HAP-1 (cell line): ENCODE measurements at regions not wholly inside any gene's neighbourhood (a gene's known extent, or its start where the extent isn't known, plus 50 kb on each side); places are given as distances from the start of the nearest gene placed in this dataset.

Source experiments
- DNase-seq, 2 experiments: peaks; one replicate each; pipeline ENCODE4 v3.0.0-alpha.2; 2016 to 2020; ENCODE audit warnings: low spot score in 2 of 2
- H3K27me3 ChIP-seq: fragments of 250-450 bp; sonication (Bioruptor Pico); 2 replicates; pipeline ENCODE4 v1.5.1; 2020; ENCODE audit warnings: low read depth, mild to moderate bottlenecking, moderate library complexity
- H3K36me3 ChIP-seq: fragments of 250-450 bp; sonication (Bioruptor Pico); replicated peaks from 2 replicates; pipeline ENCODE4 v1.5.1; 2020; ENCODE audit warnings: mild to moderate bottlenecking
- H3K4me1 ChIP-seq: fragments of 250-450 bp; sonication (Bioruptor Pico); 2 replicates; pipeline ENCODE4 v1.5.1; 2020; ENCODE audit warnings: mild to moderate bottlenecking
- H3K4me3 ChIP-seq: fragments of 250-450 bp; sonication (Bioruptor Pico); 2 replicates; pipeline ENCODE4 v1.5.1; 2020; ENCODE audit warnings: mild to moderate bottlenecking, moderate library complexity
- H3K9me3 ChIP-seq: fragments of 250-450 bp; sonication (Bioruptor Pico); 2 replicates; pipeline ENCODE4 v1.5.1; 2020; ENCODE audit warnings: mild to moderate bottlenecking, moderate library complexity
- in situ Hi-C: fragments of 300-500 bp; cut with MboI; formaldehyde crosslinking; loops from 3 replicates; pipeline ENCODE4 v1.14.3; 2020; ENCODE audit warnings: low sequenced_read_pairs, inconsistent platforms, mixed read lengths

DNA sequence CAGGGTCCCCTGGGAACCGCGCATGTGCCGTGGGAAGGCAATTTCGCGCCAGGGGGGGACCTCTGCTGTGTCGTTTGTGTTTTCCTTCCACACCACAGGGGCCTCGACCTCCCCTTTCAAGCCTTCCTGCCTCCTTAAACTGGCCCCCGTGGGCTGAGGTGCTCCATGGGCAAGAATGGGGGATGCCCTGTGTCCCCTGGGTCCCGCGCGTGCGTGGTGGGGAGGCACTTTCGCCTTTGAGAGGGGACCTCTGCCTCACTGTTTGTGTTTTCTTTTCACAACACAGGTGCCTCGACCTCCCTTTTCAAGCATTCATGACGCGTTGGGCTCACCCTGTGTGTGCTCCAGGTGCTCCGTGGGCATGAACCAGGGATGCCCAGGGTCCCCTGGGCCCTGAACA lies 348.8 kb downstream of the ALG10 start:
- H3K36me3 ChIP-seq: no peaks in the 10 kb centered on the region
- in situ Hi-C loops: no loop called here
- DNase-seq: no peak
- H3K4me1 ChIP-seq: no peaks in the 10 kb centered on the region
- no peak overlapping the region for H3K4me3 ChIP-seq
- H3K9me3 ChIP-seq: no peaks in the 10 kb centered on the region; the same call in 1 of the 2 replicates
- H3K27me3 ChIP-seq: no peaks in the 10 kb centered on the region

DNA sequence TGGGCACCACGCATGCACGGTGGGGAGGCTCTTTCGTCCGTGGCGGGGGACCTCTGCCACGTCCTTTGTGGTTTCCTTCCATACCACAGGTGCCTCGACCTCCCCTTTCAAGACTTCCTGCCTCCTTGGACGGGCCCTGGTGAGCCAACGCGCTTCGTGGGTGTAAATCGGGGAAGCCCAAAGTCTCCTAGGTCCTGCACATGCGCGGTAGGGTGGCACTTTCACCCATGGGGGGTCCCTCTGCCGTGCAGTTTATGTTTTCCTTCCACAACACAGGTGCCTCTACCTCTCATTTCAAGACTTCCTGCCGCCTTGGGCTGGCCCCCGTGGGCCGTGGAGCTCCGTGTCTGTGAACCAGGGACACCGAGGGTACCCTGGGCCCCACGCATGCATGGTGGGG lies 349.7 kb downstream of the ALG10 start:
- Histone ChIP-seq H3K9me3 (no peaks in the 10 kb centered on the region; the same call in 1 of the 2 replicates), H3K4me1 (no peaks in the 10 kb centered on the region), H3K36me3 (no peaks in the 10 kb centered on the region), H3K27me3 (no peaks in the 10 kb centered on the region), H3K4me3 (no peak overlapping the region)
- no peak for DNase-seq
- in situ Hi-C loops: no loop called here

DNA sequence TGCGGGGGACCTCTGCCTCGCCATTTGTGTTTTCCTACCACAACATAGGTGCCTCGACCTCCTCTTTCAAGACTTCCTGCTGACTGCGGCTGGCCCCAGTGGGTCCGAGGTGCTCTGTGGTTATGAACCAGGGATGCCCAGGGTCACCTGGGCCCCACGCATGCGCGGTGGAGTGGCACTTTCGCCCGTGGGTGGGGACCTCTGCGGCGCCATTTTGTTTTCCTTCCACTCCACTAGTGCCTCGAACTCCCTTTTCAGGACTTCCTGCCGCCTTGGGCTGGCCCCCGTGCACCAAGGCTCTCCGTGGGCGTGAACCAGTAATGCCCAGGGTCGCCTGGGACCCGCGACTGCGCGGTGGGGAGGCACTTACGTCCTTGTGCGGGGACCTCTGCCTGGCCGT lies 351.6 kb downstream of the ALG10 start:
- in situ Hi-C loops: no loop called here
- H3K27me3 ChIP-seq: no peaks in the 10 kb centered on the region

DNA sequence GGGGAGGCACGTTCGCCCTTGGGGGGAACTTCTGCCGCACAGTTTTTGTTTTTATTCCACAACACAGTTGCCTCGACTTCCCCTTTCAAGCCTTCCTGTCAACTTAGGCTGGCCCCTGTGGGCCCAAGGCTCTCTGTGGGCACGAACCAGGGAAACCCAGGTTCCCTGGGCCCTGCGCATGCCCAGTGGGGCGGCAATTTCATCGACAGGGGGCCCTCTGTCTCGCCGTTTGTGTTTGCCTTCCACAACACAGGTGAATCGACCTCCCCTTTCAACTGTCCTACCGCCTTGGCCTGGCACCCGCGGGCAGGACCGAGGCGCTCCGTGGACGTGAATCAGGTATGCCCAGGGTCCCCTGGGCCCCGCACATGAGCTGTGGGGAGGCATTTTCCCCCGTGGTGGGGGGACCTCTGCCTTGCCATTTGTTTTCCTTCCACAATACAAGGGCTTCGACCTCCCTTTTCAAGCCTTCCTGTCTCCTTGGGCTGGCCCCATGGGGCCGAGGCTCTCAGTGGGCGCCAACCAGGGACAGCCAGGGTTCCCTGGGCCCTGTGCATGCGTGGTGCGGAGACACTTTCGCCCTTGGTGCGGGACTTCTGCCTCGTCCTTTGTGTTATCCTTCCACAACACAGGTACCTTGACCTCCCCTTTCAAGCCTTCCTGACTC lies 354.0 kb downstream of the ALG10 start:
- H3K4me1 ChIP-seq: no peaks in the 10 kb centered on the region
- no peak for DNase-seq
- in situ Hi-C loops: no loop called here
- H3K9me3 ChIP-seq: no peaks in the 10 kb centered on the region; the same call in 1 of the 2 replicates
- no peaks in the 10 kb centered on the region for H3K36me3 ChIP-seq
- no peak overlapping the region for H3K4me3 ChIP-seq
- no peaks in the 10 kb centered on the region for H3K27me3 ChIP-seq

More for the DNA sequence above, 351.6 kb downstream of the ALG10 start:
- Histone ChIP-seq H3K4me1 (no peaks in the 10 kb centered on the region), H3K9me3 (no peaks in the 10 kb centered on the region; the same call in 1 of the 2 replicates), H3K36me3 (no peaks in the 10 kb centered on the region), H3K4me3 (no peak overlapping the region)
- DNase-seq: no peak

DNA sequence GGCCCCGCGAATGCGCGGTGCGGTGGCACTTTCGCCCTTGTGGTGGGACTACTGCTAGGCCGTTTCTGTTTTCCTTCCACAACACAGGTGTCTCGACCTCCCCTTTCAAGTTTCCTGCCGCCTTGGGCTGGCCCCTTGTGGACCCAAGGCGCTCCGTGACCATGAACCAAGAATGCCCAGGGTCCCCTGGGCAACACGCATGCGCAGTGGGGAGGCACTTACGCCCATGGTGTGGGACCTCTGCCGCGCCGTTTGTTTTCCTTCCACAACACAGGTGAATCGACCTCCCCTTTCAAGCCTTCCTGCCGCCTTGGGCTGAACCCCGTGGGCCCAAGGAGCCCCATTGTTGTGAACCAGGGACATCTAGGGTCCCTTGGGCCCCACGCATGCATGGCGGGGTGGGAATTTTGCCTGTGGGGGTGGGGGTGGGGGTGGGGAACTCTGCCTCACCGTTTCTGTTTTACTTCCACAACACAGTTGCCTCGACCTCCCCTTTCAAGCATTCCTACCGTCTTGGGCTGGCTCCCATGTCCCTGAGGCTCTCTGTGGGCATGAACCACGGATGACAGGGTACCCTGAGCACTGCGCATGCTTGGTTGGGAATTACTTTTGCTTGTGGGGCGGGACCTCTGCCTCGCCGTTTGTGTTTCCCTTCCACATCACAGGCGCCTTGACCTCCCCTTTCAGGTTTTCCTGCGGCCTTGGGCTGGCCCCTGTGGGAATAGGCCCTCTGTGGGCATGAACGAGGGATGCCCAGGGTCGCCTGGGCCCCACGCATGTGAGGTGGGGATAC lies 355.1 kb downstream of the ALG10 start:
- no peak for DNase-seq
- no peaks in the 10 kb centered on the region for H3K27me3 ChIP-seq
- no peaks in the 10 kb centered on the region for H3K4me1 ChIP-seq
- in situ Hi-C loops: no loop called here
- no peak overlapping the region for H3K4me3 ChIP-seq
- H3K9me3 ChIP-seq: no peaks in the 10 kb centered on the region; the same call in 1 of the 2 replicates
- H3K36me3 ChIP-seq: no peaks in the 10 kb centered on the region

DNA sequence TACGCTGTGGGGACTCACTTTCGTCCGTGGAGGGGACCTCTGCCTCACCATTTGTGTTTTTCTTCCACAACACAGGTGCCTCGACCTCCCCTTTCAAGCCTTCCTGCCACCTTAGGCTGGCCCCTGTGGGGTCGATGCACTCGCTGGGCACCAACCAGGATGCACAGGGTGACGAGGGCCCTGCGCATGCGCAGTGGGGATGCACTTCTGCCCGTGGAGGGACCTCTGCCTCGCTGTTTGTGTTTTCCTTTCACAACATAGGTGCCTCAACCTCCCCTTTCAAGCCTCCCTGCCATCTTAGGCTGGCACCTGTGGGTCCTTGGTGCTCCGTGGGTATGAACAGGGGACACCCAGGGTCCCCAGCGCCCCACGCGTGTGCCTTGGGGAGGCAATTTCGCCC lies 356.8 kb downstream of the ALG10 start:
- H3K27me3 ChIP-seq: no peaks in the 10 kb centered on the region
- no peaks in the 10 kb centered on the region for H3K36me3 ChIP-seq
- H3K4me3 ChIP-seq: no peak overlapping the region
- no peaks in the 10 kb centered on the region for H3K4me1 ChIP-seq
- in situ Hi-C loops: no loop called here
- H3K9me3 ChIP-seq: no peaks in the 10 kb centered on the region; the same call in 1 of the 2 replicates
- DNase-seq: no peak

DNA sequence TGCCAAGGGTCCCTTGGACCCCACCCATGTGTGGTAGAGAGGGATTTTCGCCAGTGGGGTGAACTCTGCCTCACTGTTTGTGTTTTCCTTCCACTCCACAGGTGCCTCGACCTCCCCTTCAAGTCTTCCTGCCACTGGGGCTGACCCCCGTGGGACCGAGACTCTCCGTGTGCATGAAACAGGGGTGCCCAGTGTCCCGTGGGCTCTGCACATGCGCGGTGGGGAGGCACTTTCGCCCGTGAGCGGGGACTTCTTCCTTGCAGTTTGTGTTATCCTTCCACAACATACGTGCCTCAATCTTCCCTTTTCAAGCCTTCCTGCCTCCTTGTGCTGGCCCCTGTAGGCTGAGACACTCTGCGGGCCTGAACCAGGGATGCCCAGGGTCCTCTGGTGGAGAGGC lies 362.4 kb downstream of the ALG10 start:
- no peaks in the 10 kb centered on the region for H3K36me3 ChIP-seq
- DNase-seq: no peak
- no peaks in the 10 kb centered on the region for H3K4me1 ChIP-seq
- no peaks in the 10 kb centered on the region for H3K27me3 ChIP-seq
- no peak overlapping the region for H3K4me3 ChIP-seq
- no peaks in the 10 kb centered on the region for H3K9me3 ChIP-seq
- in situ Hi-C loops: no loop called here

DNA sequence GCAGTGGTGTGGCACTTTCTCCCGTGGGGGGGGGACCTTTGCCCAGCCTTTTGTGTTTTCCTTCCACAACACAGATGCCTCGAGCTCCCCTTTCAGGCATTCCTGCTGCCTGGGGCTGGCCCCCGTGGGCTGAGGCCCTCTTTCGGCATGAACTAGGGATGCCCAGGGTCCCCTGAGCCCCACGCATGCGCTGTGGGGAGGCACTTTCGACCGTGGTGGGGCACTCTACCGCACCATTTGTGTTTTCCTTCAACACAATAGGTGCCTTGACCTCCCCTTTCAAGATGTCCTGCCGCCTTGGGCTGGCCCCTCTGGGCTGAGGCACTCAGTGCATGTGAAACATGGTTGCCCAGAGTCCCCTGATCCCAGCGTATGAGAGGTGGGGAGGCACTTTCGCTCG lies 363.7 kb downstream of the ALG10 start:
- no peaks in the 10 kb centered on the region for H3K27me3 ChIP-seq
- no peak overlapping the region for H3K4me3 ChIP-seq
- H3K4me1 ChIP-seq: no peaks in the 10 kb centered on the region
- H3K9me3 ChIP-seq: no peaks in the 10 kb centered on the region
- H3K36me3 ChIP-seq: no peaks in the 10 kb centered on the region
- no peak for DNase-seq
- in situ Hi-C loops: no loop called here

DNA sequence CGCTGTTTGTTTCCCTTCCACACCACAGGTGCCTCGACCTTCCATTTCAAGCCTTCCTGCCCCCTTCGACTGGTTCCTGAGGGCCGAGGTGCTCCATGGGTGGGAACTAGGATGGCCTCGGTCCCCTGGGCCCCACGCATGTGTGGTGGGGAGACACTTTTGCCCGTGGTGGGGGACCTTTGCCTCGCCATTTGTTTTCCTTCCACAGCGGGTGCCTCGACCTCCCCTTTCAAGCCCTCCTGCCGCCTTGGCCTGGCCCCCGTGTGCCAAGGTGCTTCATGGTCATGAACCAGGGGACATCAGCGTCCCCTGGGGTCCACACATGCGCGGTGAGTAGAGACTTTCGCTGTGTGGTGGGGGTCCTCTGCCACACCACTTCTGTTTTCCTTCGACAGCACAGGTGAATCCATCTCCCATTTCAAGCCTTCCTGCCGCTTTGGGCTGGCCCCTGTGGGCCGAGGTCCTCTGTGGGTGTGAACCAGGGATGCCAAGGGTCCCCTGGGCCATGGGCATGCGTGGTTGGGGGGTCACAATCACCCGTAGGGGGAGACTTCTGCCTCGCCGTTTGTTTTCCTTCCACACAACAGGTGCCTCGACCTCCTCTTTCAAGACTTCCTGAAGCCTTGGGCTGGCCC lies 364.4 kb downstream of the ALG10 start:
- Histone ChIP-seq H3K36me3 (no peaks in the 10 kb centered on the region), H3K4me3 (no peak overlapping the region), H3K9me3 (no peaks in the 10 kb centered on the region), H3K27me3 (no peaks in the 10 kb centered on the region), H3K4me1 (no peaks in the 10 kb centered on the region)
- in situ Hi-C loops: no loop called here
- DNase-seq: no peak

DNA sequence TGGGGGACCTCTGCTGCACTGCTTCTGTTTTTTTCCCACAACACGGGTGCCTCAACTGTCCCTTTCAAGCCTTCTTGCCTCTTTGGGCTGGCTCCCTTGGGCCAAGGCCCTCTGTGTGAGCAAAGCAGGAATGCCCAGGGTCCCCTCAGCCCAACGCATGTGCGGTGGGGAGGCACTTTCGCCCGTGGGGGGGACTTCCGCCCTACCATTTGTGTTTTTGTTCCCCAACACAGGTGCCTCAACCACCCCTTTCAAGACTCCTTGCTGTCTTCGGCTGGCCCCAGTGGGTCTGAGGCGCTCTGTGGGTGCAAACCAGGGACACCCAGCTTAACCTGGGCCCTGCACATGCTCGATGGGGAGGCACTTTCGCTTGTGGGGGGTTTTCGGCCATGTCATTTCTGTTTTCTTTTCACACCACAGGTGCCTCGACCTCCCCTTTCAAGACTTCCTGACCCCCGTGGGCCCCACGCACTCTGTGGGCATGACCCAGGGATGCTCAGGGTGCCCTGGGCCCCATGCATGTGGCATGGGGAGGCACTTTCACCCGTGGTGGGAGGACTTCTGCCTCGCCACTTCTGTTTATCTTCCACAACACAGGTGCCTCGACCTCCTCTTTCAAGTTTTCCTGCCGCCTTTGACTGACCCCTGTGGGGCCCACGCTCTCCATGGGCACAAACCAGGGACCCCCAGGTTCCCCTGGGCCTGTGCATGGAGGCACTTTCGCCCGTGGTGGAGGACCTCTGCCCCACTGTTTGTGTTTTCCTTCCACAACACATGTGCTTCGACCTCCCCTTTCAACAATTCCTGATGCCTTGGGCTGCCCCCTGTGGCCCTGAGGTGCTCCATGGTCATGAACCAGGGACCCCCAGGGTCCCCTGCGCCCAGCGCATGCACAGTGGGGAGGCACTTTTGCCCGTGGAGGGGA lies 365.7 kb downstream of the ALG10 start:
- Histone ChIP-seq H3K4me1 (no peaks in the 10 kb centered on the region), H3K36me3 (no peaks in the 10 kb centered on the region), H3K27me3 (no peaks in the 10 kb centered on the region), H3K9me3 (no peaks in the 10 kb centered on the region), H3K4me3 (no peak overlapping the region)
- in situ Hi-C loops: no loop called here
- DNase-seq: no peak

DNA sequence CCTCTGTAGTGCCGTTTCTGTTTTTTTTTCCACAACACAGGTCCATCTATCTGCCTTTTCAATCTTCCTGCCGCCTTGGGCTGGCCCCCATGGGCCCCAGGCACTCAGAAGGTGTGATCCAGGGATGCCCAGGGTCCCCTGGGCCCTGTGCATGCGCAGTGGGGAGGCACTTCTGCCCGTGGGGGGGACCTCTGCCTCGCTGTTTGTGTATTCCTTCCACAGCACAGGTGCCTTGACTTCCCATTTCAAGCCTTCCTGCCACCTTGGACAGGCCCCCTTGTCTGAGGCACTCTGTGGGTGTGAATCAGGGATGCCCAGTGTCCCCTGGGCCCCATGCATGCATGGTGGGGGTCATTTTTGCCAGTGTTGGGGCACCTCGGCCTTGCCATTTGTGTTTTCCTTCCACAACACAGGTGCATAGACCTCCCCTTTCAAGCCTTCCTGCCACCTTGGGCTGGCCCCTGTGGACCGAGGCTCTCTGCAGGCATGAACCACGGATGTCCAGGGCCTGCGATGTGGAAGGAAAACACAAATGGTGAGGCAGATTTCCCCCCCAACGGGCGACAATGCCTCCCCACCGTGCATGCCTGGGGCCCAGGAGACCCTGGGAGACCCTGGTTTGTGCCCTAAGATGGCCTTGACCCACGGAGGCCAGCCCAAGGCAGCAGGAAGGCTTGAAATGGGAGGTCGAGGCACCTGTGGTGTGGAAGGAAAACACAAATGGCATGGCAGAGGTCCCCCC lies 366.5 kb downstream of the ALG10 start:
- in situ Hi-C loops: no loop called here
- H3K27me3 ChIP-seq: no peaks in the 10 kb centered on the region
- H3K9me3 ChIP-seq: no peaks in the 10 kb centered on the region

DNA sequence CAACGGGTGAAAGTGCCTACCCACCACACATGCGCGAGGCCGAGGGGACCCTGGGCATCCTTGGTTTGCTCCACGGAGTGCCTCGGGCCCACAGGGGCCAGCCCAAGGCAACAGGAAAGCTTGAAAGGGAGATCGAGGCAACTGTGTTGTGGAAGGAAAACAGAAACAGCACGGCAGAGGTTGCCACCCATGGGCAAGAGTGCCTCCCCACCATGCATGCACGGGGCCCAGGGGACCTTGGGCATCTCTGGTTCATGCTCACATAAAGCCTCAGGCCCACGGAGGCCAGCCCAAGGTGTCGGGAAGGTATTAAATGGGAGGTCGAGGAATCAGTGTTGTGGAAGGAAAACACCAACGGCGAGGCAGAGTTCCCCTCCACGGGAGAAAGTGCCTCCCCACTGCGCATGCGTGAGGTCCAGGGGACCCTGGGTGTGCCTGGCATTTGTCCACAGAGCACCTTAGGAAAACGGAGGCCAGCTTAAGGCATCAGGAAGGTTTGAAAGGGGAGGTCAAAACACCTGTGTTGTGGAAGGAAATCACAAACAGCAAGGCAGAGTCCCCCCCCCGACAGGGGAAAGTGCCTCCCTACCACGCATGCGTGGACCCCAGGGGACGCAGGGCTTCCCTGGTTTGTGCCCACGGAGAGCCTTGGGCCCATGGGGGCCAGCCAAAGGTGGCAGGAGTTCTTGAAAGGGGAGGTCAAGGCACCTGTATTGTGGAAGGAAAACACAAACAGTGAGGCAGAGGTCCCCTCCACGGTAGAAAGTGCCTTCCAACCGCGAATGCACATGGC lies 367.3 kb downstream of the ALG10 start:
- Histone ChIP-seq H3K4me1 (no peaks in the 10 kb centered on the region), H3K4me3 (no peak overlapping the region), H3K9me3 (no peaks in the 10 kb centered on the region), H3K36me3 (no peaks in the 10 kb centered on the region), H3K27me3 (no peaks in the 10 kb centered on the region)
- no peak for DNase-seq
- in situ Hi-C loops: no loop called here

More for the DNA sequence above, 366.5 kb downstream of the ALG10 start:
- no peak for DNase-seq
- Histone ChIP-seq H3K4me1 (no peaks in the 10 kb centered on the region), H3K4me3 (no peak overlapping the region), H3K36me3 (no peaks in the 10 kb centered on the region)
